HG02610 (cell line): ENCODE measurements at regions not wholly inside any gene's neighbourhood (a gene's known extent, or its start where the extent isn't known, plus 50 kb on each side); places are given as distances from the start of the nearest gene placed in this dataset.

ENCODE experiments used
- ATAC-seq: cut with Tn5 transposase; IDR thresholded peaks from one replicate; pipeline ENCODE4 v1.9.1; 2021; ENCODE audit warnings: mild to moderate bottlenecking, moderate library complexity; ENCODE audit not compliant: unreplicated experiment

- ATAC-seq = no peak
Observed at GRCh38 chr18:40926679-40927078, 1028.4 kb upstream of the PIK3C3 start.

GRCh38 chr18:40925071-40925541 lies 1029.9 kb upstream of the PIK3C3 start:
- no peak for ATAC-seq

GRCh38 chr18:40921845-40922629 lies 1033.0 kb upstream of the PIK3C3 start:
- ATAC-seq = no peak

GRCh38 chr18:40917056-40917455 lies 1038.0 kb upstream of the PIK3C3 start:
- ATAC-seq = no peak

GRCh38 chr18:40915724-40916123 lies 1039.3 kb upstream of the PIK3C3 start:
- no peak for ATAC-seq

- no peak for ATAC-seq
Observed at GRCh38 chr18:40911582-40912254, 1043.3 kb upstream of the PIK3C3 start.

GRCh38 chr18:40911041-40911440 lies 1044.0 kb upstream of the PIK3C3 start:
- ATAC-seq = no peak

GRCh38 chr18:40907842-40908241 lies 1047.2 kb upstream of the PIK3C3 start:
- ATAC-seq = no peak

GRCh38 chr18:40904295-40904694 lies 1050.7 kb upstream of the PIK3C3 start:
- ATAC-seq = no peak

GRCh38 chr18:40902436-40902835 lies 1052.6 kb upstream of the PIK3C3 start:
- ATAC-seq = no peak

- ATAC-seq = no peak
Observed at GRCh38 chr18:40897884-40898283, 1057.2 kb upstream of the PIK3C3 start.

- no peak for ATAC-seq
Observed at GRCh38 chr18:40883271-40883670, 1071.8 kb upstream of the PIK3C3 start.

- ATAC-seq = no peak
Observed at GRCh38 chr18:40882468-40882867, 1072.6 kb upstream of the PIK3C3 start.

GRCh38 chr18:40878371-40878770 lies 1076.7 kb upstream of the PIK3C3 start:
- ATAC-seq = no peak

GRCh38 chr18:40877096-40877495 lies 1077.9 kb upstream of the PIK3C3 start:
- ATAC-seq = no peak

- ATAC-seq = no peak
Observed at GRCh38 chr18:40875101-40875615, 1079.9 kb upstream of the PIK3C3 start.

- no peak for ATAC-seq
Observed at GRCh38 chr18:40874233-40874632, 1080.8 kb upstream of the PIK3C3 start.

- no peak for ATAC-seq
Observed at GRCh38 chr18:40868110-40868858, 1086.8 kb upstream of the PIK3C3 start.

GRCh38 chr18:40867459-40867858 lies 1087.6 kb upstream of the PIK3C3 start:
- no peak for ATAC-seq

GRCh38 chr18:40866968-40867367 lies 1088.1 kb upstream of the PIK3C3 start:
- ATAC-seq = no peak

GRCh38 chr18:40866013-40866645 lies 1088.9 kb upstream of the PIK3C3 start:
- no peak for ATAC-seq
